ENCODE measurements at regions not wholly inside any gene's neighbourhood (a gene's known extent, or its start where the extent isn't known, plus 50 kb on each side); places are given as distances from the start of the nearest gene placed in this dataset.
"Not testable (repeated sequence)": the region's sequence is repeated elsewhere in the genome, so short reads cannot be mapped to it uniquely, and the experiment has no call there.

- DNase-seq (ENCODE audit: low spot score) (no peak), ATAC-seq (no peak)
- intact Hi-C loops (cut with DNase I) = no loop called here
These were observed 190.4 kb downstream of the PMAIP1 start for GRCh38 chr18:60090170-60090569.

- no peak for DNase-seq (ENCODE audit: low spot score)
- ATAC-seq = no peak
- intact Hi-C loops (cut with DNase I) = no loop called here
These were observed 183.0 kb downstream of the PMAIP1 start for GRCh38 chr18:60082790-60083189.

- intact Hi-C loops (cut with DNase I) = no loop called here
- ATAC-seq (no peak), DNase-seq (ENCODE audit: low spot score) (no peak)
These were observed 182.5 kb downstream of the PMAIP1 start for GRCh38 chr18:60082282-60082681.

GRCh38 chr18:60075477-60075876 lies 175.7 kb downstream of the PMAIP1 start:
- no peak for DNase-seq (ENCODE audit: low spot score)
- intact Hi-C loops (cut with DNase I) = no loop called here
- no peak for ATAC-seq

- no peak for DNase-seq (ENCODE audit: low spot score)
- ATAC-seq = no peak
- intact Hi-C loops (cut with DNase I) = no loop called here
These were observed 170.8 kb downstream of the PMAIP1 start for GRCh38 chr18:60070631-60071030.

GRCh38 chr18:60069145-60069544 lies 169.3 kb downstream of the PMAIP1 start:
- no peak for DNase-seq (ENCODE audit: low spot score)
- no peak for ATAC-seq
- intact Hi-C loops (cut with DNase I) = no loop called here

GRCh38 chr18:60067426-60068210 lies 167.8 kb downstream of the PMAIP1 start:
- DNase-seq (ENCODE audit: low spot score) = no peak
- no peak for ATAC-seq
- intact Hi-C loops (cut with DNase I) = no loop called here

- intact Hi-C loops (cut with DNase I) = no loop called here
- DNase-seq (ENCODE audit: low spot score) = no peak
- ATAC-seq = no peak
These were observed 166.6 kb downstream of the PMAIP1 start for GRCh38 chr18:60066219-60066975.

- DNase-seq (ENCODE audit: low spot score) (no peak), ATAC-seq (no peak)
- intact Hi-C loops (cut with DNase I) = no loop called here
These were observed 164.5 kb downstream of the PMAIP1 start for GRCh38 chr18:60064271-60064670.

- DNase-seq (ENCODE audit: low spot score); ATAC-seq; intact Hi-C loops (cut with DNase I): not testable (repeated sequence)
These were observed 163.0 kb downstream of the PMAIP1 start for GRCh38 chr18:60062831-60063230.

- no peak for ATAC-seq
- DNase-seq (ENCODE audit: low spot score) = no peak
- intact Hi-C loops (cut with DNase I) = no loop called here
These were observed 162.6 kb downstream of the PMAIP1 start for GRCh38 chr18:60062396-60062795.

- ATAC-seq = no peak
- no peak for DNase-seq (ENCODE audit: low spot score)
- intact Hi-C loops (cut with DNase I) = no loop called here
These were observed 160.8 kb downstream of the PMAIP1 start for GRCh38 chr18:60060578-60060977.

- intact Hi-C loops (cut with DNase I) = no loop called here
- DNase-seq (ENCODE audit: low spot score) (no peak), ATAC-seq (no peak)
These were observed 160.2 kb downstream of the PMAIP1 start for GRCh38 chr18:60060026-60060425.

GRCh38 chr18:60059216-60059615 lies 159.4 kb downstream of the PMAIP1 start:
- DNase-seq (ENCODE audit: low spot score) (no peak), ATAC-seq (no peak)
- intact Hi-C loops (cut with DNase I) = no loop called here

- intact Hi-C loops (cut with DNase I) = no loop called here
- ATAC-seq (no peak), DNase-seq (ENCODE audit: low spot score) (no peak)
These were observed 154.0 kb downstream of the PMAIP1 start for GRCh38 chr18:60053747-60054304.

- intact Hi-C loops (cut with DNase I) = no loop called here
- no peak for ATAC-seq
- no peak for DNase-seq (ENCODE audit: low spot score)
These were observed 151.0 kb downstream of the PMAIP1 start for GRCh38 chr18:60050821-60051220.

- ATAC-seq = no peak
- no peak for DNase-seq (ENCODE audit: low spot score)
- intact Hi-C loops (cut with DNase I) = no loop called here
These were observed 149.4 kb downstream of the PMAIP1 start for GRCh38 chr18:60049172-60049571.

- ATAC-seq (no peak), DNase-seq (ENCODE audit: low spot score) (no peak)
- intact Hi-C loops (cut with DNase I) = no loop called here
These were observed 147.8 kb downstream of the PMAIP1 start for GRCh38 chr18:60047556-60047955.

GRCh38 chr18:60044290-60045006 lies 144.7 kb downstream of the PMAIP1 start:
- ATAC-seq = no peak
- intact Hi-C loops (cut with DNase I) = no loop called here
- no peak for DNase-seq (ENCODE audit: low spot score)

GRCh38 chr18:60040971-60041370 lies 141.2 kb downstream of the PMAIP1 start:
- ATAC-seq (no peak), DNase-seq (ENCODE audit: low spot score) (no peak)
- intact Hi-C loops (cut with DNase I) = no loop called here
